ENCODE measurements at regions not wholly inside any gene's neighbourhood (a gene's known extent, or its start where the extent isn't known, plus 50 kb on each side); places are given as distances from the start of the nearest gene placed in this dataset.

DNA sequence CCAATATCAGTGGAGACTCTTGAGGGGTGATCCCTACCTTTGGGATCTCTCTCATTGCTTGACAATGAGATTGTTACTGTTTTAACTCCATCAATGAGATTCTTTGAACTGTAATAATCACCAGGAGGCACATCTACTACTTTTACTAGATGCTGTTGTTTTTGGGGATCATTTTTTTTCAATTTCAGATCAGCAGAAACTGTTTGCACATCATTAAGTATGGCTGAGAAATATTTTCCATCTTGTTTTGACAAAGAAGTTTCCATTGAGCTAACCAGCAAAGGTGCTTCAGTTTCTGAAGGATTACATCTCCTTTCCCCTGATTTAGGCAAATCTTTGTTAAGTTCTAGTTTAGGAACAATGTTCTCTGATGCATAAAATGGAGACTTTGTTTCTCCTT lies 54.8 kb upstream of the SLC4A10 start:
- TF ChIP-seq EP300 (IDR thresholded peaks at IDR 0.05; ENCODE audit: borderline replicate concordance) (no peak), YY1 (IDR thresholded peaks at IDR 0.05; ENCODE audit: low read depth) (no peak)
- TF ChIP-seq, protein P1, sequence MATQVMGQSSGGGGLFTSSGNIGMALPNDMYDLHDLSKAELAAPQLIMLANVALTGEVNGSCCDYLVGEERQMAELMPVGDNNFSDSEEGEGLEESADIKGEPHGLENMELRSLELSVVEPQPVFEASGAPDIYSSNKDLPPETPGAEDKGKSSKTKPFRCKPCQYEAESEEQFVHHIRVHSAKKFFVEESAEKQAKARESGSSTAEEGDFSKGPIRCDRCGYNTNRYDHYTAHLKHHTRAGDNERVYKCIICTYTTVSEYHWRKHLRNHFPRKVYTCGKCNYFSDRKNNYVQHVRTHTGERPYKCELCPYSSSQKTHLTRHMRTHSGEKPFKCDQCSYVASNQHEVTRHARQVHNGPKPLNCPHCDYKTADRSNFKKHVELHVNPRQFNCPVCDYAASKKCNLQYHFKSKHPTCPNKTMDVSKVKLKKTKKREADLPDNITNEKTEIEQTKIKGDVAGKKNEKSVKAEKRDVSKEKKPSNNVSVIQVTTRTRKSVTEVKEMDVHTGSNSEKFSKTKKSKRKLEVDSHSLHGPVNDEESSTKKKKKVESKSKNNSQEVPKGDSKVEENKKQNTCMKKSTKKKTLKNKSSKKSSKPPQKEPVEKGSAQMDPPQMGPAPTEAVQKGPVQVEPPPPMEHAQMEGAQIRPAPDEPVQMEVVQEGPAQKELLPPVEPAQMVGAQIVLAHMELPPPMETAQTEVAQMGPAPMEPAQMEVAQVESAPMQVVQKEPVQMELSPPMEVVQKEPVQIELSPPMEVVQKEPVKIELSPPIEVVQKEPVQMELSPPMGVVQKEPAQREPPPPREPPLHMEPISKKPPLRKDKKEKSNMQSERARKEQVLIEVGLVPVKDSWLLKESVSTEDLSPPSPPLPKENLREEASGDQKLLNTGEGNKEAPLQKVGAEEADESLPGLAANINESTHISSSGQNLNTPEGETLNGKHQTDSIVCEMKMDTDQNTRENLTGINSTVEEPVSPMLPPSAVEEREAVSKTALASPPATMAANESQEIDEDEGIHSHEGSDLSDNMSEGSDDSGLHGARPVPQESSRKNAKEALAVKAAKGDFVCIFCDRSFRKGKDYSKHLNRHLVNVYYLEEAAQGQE (IDR thresholded peaks at IDR 0.05; ENCODE audit: low read depth): no peak
